ENCODE measurements at regions not wholly inside any gene's neighbourhood (a gene's known extent, or its start where the extent isn't known, plus 50 kb on each side); places are given as distances from the start of the nearest gene placed in this dataset.

GRCh38 chr18:51614033-51614432 is 416.6 kb upstream of the MEX3C start:
- DNase-seq (ENCODE audit: low spot score in 2 of 2), result no peak
- Histone ChIP-seq H3K36me3 (no peaks in the 10 kb centered on the region), H3K27ac (no peak overlapping the region), H3K4me1 (no peaks in the 10 kb centered on the region), H3K9me3 (no peaks in the 10 kb centered on the region), H3K4me3 (no peak overlapping the region), H3K27me3 (no peaks in the 10 kb centered on the region)
- no peak for TF ChIP-seq CTCF (IDR thresholded peaks at IDR 0.05)
- intact Hi-C loops (cut with DNase I), result no loop called here

DNA sequence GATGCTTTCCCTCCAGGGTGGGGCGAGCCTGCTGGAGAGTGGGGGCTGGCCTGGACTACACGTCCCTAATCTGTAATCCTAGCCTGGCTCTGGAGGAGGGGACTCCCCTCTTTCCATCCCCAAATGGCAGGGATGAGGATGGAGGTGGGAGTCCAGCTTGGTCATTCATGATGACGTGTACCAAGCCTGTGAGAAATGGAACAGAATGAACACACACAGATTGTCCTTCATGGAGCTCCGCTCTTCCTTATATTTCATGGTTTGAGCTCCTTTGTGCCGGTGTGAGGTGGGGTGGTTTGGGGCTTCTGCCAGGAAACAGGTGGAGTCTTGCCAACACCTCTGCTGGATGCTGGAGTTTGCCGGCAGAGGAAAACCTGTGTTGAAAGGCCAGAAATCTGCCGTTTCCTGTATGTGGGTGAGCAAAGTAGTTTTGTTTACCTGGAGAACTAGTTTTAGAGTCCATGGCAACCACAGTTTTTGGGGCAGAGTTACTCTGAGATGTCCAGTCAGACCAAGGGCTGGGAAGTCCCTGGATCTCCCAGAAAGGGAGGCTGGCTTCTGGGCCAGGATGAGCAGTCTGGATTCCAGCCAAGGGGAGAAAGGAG is 417.6 kb upstream of the MEX3C start:
- DNase-seq (ENCODE audit: low spot score in 2 of 2), result no peak
- H3K27me3 ChIP-seq, result no peaks in the 10 kb centered on the region
- TF ChIP-seq CTCF (IDR thresholded peaks at IDR 0.05), result no peak
- H3K4me1 ChIP-seq, result no peaks in the 10 kb centered on the region
- intact Hi-C loops (cut with DNase I), result no loop called here
- H3K9me3 ChIP-seq, result no peaks in the 10 kb centered on the region
- H3K36me3 ChIP-seq, result no peaks in the 10 kb centered on the region
- no peak overlapping the region for H3K27ac ChIP-seq
- no peak overlapping the region for H3K4me3 ChIP-seq

- TF ChIP-seq CTCF (IDR thresholded peaks at IDR 0.05), result no peak
- intact Hi-C loops (cut with DNase I), result no loop called here
- Histone ChIP-seq H3K36me3 (no peaks in the 10 kb centered on the region), H3K27me3 (no peaks in the 10 kb centered on the region), H3K27ac (no peak overlapping the region), H3K4me3 (no peak overlapping the region), H3K9me3 (no peaks in the 10 kb centered on the region), H3K4me1 (no peaks in the 10 kb centered on the region)
- no peak for DNase-seq (ENCODE audit: low spot score in 2 of 2)
These were observed 419.7 kb upstream of the MEX3C start for GRCh38 chr18:51617167-51617566.

DNA sequence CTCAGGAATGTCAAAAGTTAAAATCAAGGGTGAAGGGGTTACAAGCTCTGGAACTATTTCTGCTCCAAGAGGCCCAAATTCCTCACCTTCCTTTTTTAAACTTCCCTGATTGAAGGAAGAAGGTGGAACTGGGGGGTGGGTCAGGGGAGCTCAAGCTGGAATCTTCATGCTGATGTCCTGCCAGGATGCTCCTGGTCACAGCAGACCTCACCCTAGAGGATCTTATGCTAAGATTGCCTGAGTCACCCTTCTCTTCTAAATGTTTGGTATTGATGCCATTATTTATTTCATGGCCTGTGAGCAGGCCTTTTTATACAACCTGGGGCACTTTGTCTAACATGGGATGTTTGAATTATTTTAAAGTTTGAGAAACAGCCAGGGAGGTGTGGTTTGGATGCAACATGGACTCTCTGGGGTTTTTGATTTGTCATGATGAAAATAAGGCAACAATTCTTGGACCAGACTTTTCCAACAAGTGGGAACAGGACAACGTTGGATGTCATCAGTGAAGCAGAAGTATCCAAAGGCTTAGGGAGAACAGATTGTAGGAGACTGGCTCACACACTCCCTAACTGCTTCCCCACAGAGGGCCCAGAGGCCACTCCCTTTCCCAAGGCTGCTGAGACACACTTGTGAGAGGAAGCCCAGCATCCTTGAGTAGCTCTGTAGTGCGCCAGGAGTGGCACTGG is 420.2 kb upstream of the MEX3C start:
- Histone ChIP-seq H3K27ac (no peak overlapping the region), H3K36me3 (no peaks in the 10 kb centered on the region), H3K4me1 (no peaks in the 10 kb centered on the region), H3K9me3 (no peaks in the 10 kb centered on the region), H3K27me3 (no peaks in the 10 kb centered on the region), H3K4me3 (no peak overlapping the region)
- TF ChIP-seq CTCF (IDR thresholded peaks at IDR 0.05), result no peak
- intact Hi-C loops (cut with DNase I), result no loop called here
- no peak for DNase-seq (ENCODE audit: low spot score in 2 of 2)

DNA sequence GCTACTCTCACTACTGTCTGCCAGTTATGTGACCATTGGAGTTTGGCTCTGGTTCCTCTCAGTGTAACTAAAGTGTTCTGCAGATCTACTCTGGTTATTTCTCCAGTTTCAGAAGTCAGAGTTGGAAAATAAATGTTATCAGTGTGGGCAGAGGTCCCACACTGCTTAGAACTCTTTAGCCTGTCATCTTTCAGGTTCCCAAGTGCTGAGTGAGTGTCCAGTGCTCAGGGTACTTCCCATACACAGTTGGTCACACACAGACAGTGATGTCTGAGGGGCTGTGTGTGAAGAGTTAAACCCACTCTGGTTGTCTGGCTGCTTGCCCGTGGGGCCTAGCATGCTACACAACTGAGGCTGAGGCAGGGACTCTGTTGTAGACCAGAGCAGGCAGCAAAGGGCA is 421.8 kb upstream of the MEX3C start:
- no peak overlapping the region for H3K27ac ChIP-seq
- H3K9me3 ChIP-seq, result no peaks in the 10 kb centered on the region
- no peak for TF ChIP-seq CTCF (IDR thresholded peaks at IDR 0.05)
- no peak for DNase-seq (ENCODE audit: low spot score in 2 of 2)
- no peak overlapping the region for H3K4me3 ChIP-seq
- no peaks in the 10 kb centered on the region for H3K36me3 ChIP-seq
- H3K27me3 ChIP-seq, result no peaks in the 10 kb centered on the region
- intact Hi-C loops (cut with DNase I), result no loop called here
- H3K4me1 ChIP-seq, result no peaks in the 10 kb centered on the region

All from ascending aorta (tissue), 2 donors.